ENCODE measurements at regions not wholly inside any gene's neighbourhood (a gene's known extent, or its start where the extent isn't known, plus 50 kb on each side); places are given as distances from the start of the nearest gene placed in this dataset.

DNA sequence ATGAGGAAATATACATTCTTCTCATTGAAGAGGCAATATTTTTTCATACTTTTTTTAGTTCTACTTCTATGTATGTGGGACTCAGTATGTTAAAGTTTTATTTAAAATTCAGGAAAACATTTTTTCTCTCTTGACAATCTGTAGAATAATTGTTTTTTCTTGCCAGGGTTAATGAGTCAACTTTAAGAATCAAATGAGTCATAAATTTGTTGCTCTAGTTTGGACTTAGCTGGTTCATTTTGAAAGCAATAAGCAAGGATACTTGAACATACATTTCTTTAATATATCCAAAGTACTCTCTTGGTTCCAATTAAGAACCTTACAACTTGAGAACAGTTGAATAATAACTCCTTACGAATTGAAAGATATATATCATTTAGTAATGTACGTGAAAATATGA lies 1145.3 kb upstream of the B3GALT2 start:
- Histone ChIP-seq H3K4me2 (ENCODE audit: low read length) (no peak overlapping the region), H3K79me2 (ENCODE audit: insufficient read depth, low read length) (no peaks in the 10 kb centered on the region), H3K4me1 (ENCODE audit: insufficient read depth, low read length, severe bottlenecking) (no peaks in the 10 kb centered on the region), H3K9ac (ENCODE audit: low read length) (no peak overlapping the region), H3K9me2 (ENCODE audit: low read depth, low read length) (no peaks in the 10 kb centered on the region), H3K27ac (ENCODE audit: low read depth, low read length, poor library complexity, severe bottlenecking) (no peak overlapping the region), H3K27me3 (ENCODE audit: insufficient read depth, low read length) (no peaks in the 10 kb centered on the region), H3K9me3 (ENCODE audit: low read length) (no peaks in the 10 kb centered on the region), H4K20me1 (ENCODE audit: insufficient read depth, low read length) (no peaks in the 10 kb centered on the region), H2AFZ (ENCODE audit: low read length) (peak overlapping the region; percentile 61; the same call in 1 of the 2 replicates), H3K36me3 (ENCODE audit: insufficient read depth, low read length) (no peaks in the 10 kb centered on the region), H3K4me3 (ENCODE audit: low read depth, low read length, poor library complexity, severe bottlenecking) (no peak overlapping the region), H3F3A (ENCODE audit: insufficient read depth, low read length) (no peaks in the 10 kb centered on the region)
- TF ChIP-seq, protein P1, sequence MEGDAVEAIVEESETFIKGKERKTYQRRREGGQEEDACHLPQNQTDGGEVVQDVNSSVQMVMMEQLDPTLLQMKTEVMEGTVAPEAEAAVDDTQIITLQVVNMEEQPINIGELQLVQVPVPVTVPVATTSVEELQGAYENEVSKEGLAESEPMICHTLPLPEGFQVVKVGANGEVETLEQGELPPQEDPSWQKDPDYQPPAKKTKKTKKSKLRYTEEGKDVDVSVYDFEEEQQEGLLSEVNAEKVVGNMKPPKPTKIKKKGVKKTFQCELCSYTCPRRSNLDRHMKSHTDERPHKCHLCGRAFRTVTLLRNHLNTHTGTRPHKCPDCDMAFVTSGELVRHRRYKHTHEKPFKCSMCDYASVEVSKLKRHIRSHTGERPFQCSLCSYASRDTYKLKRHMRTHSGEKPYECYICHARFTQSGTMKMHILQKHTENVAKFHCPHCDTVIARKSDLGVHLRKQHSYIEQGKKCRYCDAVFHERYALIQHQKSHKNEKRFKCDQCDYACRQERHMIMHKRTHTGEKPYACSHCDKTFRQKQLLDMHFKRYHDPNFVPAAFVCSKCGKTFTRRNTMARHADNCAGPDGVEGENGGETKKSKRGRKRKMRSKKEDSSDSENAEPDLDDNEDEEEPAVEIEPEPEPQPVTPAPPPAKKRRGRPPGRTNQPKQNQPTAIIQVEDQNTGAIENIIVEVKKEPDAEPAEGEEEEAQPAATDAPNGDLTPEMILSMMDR (IDR thresholded peaks at IDR 0.05; ENCODE audit: low read length) = no peak
- TF ChIP-seq EZH2 (IDR thresholded peaks at IDR 0.05; ENCODE audit: borderline replicate concordance, low read length) = no peak

DNA sequence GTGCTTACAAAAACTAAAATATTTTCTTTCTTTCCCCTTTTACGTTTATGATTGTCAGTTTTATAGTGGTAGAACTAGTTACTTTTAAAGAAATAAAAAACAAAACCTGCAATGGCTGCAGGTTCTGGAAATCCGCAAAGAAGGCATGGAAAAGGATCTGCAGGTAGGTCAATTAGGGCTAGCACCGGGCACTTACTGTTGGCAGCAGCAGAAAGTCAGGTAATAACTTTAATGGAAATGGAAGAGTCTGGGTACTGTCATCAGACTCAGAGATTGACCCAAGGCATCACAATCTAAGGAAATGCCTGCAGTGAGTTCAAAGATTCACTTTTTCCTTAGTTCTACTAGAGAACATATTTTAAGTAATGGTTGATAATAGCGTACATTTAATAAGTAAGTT lies 1136.3 kb upstream of the B3GALT2 start:
- no peaks in the 10 kb centered on the region for H3K79me2 ChIP-seq (ENCODE audit: insufficient read depth, low read length)
- H2AFZ ChIP-seq (ENCODE audit: low read length) = no peak overlapping the region
- H3F3A ChIP-seq (ENCODE audit: insufficient read depth, low read length) = no peaks in the 10 kb centered on the region
- no peak overlapping the region for H3K9ac ChIP-seq (ENCODE audit: low read length)
- H3K27ac ChIP-seq (ENCODE audit: low read depth, low read length, poor library complexity, severe bottlenecking) = no peak overlapping the region
- TF ChIP-seq EZH2 (IDR thresholded peaks at IDR 0.05; ENCODE audit: borderline replicate concordance, low read length) = no peak
- TF ChIP-seq, protein P1 (IDR thresholded peaks at IDR 0.05; ENCODE audit: low read length) = no peak
- no peaks in the 10 kb centered on the region for H3K4me1 ChIP-seq (ENCODE audit: insufficient read depth, low read length, severe bottlenecking)
- no peaks in the 10 kb centered on the region for H3K36me3 ChIP-seq (ENCODE audit: insufficient read depth, low read length)
- H4K20me1 ChIP-seq (ENCODE audit: insufficient read depth, low read length) = no peaks in the 10 kb centered on the region
- no peak overlapping the region for H3K4me3 ChIP-seq (ENCODE audit: low read depth, low read length, poor library complexity, severe bottlenecking)
- H3K9me2 ChIP-seq (ENCODE audit: low read depth, low read length) = no peaks in the 10 kb centered on the region
- H3K27me3 ChIP-seq (ENCODE audit: insufficient read depth, low read length) = no peaks in the 10 kb centered on the region
- no peak overlapping the region for H3K4me2 ChIP-seq (ENCODE audit: low read length)
- H3K9me3 ChIP-seq (ENCODE audit: low read length) = peaks cover 6% of the 10 kb centered on the region; the same call in 1 of the 2 replicates

DNA sequence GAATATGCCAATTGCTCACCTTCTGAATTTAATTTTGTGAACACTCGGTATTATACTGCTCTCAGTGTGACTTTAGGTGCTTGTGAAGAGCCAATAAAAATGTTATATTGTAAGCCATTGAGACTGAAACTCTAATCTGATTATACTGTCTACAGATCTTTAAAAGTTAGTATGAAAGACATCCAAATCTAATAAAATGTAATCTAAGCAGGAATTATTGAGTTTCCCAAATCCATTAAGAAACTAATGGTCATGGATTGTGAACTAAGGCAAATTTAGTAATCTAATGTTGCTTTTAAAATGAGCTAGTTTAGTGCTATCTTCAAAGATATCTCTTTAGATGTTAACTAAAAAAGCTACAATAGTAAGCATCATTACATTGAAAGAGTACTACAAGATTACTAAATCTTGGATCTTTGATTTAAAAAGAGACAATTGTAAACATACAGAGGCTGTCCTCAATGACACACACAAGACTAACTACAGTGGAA lies 1132.4 kb upstream of the B3GALT2 start:
- no peaks in the 10 kb centered on the region for H3K36me3 ChIP-seq (ENCODE audit: insufficient read depth, low read length)
- H3F3A ChIP-seq (ENCODE audit: insufficient read depth, low read length) = no peaks in the 10 kb centered on the region
- H3K4me1 ChIP-seq (ENCODE audit: insufficient read depth, low read length, severe bottlenecking) = no peaks in the 10 kb centered on the region
- no peaks in the 10 kb centered on the region for H4K20me1 ChIP-seq (ENCODE audit: insufficient read depth, low read length)
- H3K9me3 ChIP-seq (ENCODE audit: low read length) = peaks cover 6% of the 10 kb centered on the region; the same call in 1 of the 2 replicates
- H3K27me3 ChIP-seq (ENCODE audit: insufficient read depth, low read length) = no peaks in the 10 kb centered on the region
- H3K9ac ChIP-seq (ENCODE audit: low read length) = no peak overlapping the region
- no peaks in the 10 kb centered on the region for H3K9me2 ChIP-seq (ENCODE audit: low read depth, low read length)
- TF ChIP-seq EZH2 (IDR thresholded peaks at IDR 0.05; ENCODE audit: borderline replicate concordance, low read length) = no peak
- TF ChIP-seq, protein P1 (IDR thresholded peaks at IDR 0.05; ENCODE audit: low read length) = no peak
- no peak overlapping the region for H3K4me2 ChIP-seq (ENCODE audit: low read length)
- H3K27ac ChIP-seq (ENCODE audit: low read depth, low read length, poor library complexity, severe bottlenecking) = no peak overlapping the region
- H3K79me2 ChIP-seq (ENCODE audit: insufficient read depth, low read length) = no peaks in the 10 kb centered on the region
- no peak overlapping the region for H3K4me3 ChIP-seq (ENCODE audit: low read depth, low read length, poor library complexity, severe bottlenecking)
- H2AFZ ChIP-seq (ENCODE audit: low read length) = no peak overlapping the region
